CD4-positive, alpha-beta T cell treated with Interleukin-1 beta for 1 hour (primary cell): ENCODE measurements at regions not wholly inside any gene's neighbourhood (a gene's known extent, or its start where the extent isn't known, plus 50 kb on each side); places are given as distances from the start of the nearest gene placed in this dataset.

ENCODE experiments used
- DNase-seq, 2 donors: peaks; one replicate each; pipeline ENCODE4 v3.0.0-alpha.2; 2020 to 2022

DNA sequence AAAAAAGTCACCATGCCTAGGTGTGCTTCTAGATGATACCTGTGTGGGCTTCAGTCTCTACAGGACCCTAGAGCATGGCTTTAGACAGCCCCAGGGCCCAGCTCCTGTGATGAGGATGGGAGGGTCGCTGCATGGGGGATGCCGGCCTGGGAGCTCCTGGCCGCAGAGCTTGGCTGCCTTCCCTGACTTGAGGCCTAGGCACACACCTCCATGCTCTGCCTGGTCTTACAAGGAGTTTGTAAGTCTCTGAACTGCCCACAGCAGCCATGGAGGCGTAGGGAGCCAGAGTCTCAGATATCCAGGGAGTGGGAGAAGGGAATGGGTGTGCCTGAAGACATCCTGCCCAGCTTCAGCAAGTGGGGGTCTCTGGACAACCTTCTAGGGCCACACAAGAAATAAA, 149.5 kb upstream of the MYL2 start:
- no peak for DNase-seq

DNA sequence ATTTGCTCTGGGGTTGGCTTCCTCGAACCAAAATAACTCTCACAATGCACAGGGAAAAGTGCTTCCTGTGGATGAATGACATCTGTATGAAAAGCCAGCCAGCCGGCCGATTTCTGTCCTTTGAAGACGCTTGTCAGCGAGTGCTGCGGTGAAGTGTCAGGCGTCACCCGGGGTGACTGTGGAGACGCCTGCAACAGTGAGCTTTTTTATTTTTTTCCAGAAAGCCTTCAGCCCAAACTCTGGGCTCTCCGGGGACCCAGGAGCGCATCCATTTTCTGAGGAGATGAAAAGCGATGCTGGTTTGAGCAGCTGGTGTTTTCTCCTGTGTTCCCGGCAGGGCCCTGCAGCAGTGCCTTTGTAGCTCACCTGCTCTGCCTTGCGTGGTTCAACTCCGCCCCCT, 147.9 kb upstream of the MYL2 start:
- DNase-seq: peak; percentile 17 to 48

DNA sequence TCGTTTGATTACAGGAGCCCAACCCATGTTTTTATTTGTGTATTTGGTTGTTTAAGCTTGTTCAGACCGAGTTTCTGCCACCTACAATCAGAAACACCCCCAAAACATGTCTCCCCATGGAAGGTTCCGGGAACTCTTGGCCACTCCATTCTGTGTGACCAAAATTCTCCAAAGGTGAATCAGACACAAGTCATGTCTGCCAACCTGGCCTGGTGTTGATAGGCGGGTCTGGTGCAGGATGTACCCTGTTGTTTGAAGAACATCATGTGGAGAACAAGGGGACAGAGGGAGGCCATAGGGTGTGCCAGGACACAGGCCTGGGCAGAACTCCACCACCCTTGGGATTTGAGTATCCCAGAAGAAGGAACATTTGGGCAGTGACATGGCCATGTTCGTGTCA, 147.1 kb upstream of the MYL2 start:
- no peak for DNase-seq

DNA sequence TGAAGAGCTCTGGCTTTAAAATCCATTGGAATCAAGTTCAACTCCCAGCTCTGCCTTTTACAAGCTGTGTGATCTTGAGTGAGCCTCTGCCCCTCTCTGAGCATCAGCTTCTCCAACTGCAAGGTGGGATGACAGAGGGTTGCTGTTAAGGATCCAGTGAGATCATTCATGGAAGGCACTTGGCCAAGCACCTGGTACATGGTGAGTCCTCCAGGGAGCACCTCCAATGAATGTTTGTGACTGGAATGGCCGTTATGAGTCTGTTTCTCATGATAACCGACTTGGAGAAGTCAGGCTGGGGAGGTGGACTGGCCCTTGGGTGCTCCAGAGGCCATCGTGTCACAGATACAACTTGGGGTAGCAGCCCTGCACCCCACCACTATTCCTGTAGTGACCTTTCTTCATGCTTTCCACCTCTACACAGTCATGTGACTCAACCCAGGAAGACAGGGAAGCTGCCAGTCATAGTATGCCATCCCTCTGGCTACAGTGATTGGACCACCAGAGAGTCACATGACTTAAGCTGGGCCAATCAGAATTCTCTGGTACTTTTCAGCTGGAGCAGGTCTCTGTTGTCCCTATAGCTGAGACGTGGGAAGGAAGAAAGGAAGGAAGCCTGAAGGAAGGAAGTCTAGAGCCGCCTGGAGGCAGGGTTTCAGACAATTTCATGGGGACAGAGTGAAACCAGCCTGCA, 146.5 kb upstream of the MYL2 start:
- DNase-seq: no peak

DNA sequence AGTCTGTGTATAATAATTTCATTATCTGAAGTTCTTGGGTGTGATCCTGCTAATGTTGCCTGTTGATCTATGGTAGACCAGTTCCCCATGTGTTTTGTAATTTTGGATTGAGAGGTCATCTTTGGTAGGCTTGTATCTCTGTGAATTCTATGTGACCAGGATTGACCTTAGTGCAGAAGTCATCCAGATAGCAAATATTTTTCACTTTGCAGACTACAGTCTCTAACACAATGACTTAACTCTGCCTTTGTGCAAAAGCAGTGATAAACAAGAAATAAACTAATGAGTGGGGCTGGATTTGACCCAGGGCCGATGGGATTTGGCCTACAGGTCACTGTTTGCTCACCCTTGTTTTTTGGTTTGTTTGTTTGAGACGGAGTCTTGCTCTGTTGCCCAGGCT, 144.6 kb upstream of the MYL2 start:
- DNase-seq: no peak

DNA sequence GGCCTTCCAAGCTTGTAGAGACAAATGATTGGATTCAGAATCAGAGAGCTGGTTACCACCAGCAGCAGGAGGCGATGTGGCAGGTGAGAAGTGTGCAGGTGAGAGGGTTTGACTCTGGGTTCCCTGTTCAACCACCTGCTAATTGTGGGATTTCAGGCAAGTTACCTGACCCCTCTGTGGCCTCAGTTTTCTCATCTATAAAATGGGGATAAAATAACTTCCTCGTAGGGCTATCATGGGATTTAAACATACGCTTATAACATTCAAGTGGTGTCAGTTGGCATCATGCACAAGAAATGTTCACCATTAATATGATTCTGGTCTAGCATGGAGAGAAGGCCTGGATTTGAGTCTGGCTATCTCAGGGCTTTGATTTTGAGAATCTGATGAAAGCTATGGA, 143.8 kb upstream of the MYL2 start:
- DNase-seq: no peak

DNA sequence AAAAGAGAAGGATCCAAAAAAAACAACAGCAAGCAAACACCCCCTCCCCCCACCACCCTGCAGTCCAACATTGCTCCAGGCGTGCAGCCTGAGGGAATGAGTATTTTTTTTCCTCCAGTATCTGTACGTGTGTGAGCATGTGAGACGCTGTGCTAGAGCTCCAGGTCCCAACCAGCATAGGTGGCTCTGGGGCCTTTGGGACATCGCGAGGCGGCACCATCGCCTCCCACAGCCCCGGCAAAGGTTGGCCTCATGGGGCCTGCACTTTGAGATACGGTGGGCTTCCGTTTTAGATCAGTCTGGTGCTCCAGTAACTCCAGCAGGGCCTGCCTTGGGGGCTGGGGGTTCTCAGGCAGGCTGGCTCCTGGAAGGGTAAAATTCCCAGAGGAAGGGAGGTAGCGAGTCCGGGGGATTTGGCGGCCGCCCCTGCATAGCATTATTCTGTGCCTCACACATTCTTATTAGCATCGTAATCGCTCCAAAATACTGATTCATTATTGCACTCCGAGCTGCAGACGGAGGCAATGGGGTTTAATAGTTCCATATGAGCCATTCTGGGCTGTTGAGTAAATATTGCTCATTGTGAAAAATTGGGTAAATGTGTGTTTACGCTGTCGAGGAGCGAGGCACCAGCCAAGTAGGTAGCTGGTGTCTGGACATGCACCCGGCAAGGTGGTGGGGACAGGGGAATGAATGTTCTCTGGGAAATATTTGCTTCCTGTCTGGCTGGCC, 143.1 kb upstream of the MYL2 start:
- DNase-seq: no peak

DNA sequence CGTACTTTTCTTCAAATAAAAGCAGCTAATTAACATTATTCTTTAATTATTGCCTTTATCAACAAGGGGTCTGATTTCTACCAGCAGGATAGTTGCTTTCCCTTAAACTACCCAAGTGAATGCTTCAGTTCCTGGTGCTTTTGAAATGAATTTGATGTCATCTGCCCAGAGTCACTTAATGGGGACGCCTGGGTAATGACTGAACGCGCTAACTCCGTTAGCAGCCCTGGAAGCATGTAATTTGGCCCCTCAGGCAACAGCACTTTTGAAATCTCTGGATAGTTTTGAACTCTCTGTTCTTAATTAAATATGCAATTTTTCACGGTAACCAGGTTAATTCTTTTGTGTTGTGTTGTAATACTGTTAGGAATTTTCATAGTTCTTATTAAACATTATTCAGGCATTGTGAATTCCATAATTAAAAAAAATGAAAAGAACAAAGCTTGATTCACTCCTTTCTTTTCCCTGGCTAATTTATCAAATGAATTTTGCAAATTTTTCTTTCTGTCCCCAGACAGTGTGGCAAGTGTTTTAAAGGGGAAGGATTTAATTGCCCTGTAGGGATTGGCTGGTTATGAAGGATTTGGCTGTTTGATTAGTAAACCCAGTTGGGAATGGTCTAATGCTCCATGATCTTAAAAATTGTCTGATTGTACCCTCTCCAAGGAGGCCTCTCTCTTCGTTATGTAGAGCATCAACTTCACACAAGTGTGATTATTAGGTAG, 137.5 kb upstream of the MYL2 start:
- DNase-seq: no peak

DNA sequence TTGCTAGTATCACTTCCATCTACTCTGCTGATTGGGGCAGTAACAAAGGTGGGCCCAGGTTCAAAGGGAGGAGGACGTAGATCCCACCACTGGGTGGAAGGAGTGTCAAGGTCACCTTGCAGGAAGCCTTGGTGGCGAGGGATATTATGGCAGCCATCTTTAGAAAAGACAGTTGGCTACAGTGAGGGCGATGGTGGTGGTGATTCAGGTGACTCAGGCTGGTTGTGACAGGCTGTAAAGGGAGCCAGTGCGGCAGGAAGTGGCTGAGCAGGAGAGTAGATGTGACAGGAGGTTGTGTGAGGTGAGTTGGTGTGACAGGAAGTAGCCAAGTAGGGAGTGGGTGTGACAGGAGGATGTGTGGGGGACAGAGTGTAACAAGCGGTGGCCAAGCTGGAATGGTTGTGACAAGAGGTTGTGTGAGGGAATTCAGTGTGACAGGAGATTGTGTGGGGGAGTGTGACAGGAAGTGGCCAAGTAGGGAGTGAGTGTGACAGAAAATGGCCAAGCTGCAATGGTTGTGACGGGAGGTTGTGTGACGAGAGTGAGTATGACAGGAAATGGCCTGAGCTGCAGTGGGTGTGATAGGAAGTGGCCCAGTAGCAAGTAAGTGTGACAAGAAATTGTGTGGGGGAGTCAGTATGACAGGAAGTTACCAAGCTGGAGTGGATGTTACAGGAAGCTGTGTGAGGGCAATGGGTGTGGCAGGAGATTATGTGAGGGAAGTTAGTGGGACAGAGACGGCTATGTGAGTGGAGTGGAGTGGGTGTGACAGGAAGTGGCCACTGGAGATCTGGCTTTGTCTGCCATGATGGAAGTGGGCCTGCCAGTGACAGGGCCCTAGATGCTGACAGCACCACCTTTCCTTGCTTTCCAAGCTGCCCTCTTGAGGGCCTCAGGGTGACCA, 136.5 kb upstream of the MYL2 start:
- DNase-seq: peak; percentile 64 to 71

DNA sequence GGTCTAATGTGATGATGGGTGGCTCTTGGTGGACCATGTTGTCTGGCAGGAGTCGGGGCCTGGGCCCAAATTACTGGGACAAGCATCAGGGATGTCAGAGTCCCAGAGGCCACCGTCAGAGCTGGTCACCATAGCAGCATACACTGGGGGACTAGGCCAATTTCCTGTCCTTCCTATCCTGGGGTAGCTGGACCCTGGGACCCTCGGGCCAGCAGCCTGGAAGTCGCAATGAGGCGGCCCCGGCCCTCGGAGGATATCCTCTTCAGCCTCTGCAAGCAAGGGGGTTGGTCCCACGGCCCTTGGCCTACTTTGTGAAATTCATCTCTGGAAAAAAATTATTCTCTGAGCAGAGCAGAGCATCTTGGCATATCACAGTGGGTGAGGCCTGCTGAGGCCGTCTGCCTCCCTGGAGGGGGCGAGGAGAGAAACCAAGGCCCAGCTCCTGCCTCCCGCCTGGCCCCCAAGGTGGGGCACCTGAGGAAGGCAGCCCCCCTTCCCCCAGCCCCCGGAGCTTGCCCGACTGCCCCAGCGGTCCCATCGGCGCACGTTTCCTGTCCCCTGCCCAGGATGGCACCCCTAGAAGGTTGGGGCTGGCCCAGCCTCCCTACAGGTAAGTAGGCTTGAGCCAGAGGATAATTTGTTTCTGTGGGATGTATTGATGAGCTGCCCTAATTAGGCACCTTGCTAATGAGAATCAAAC, 135.0 kb upstream of the MYL2 start:
- DNase-seq: no peak

DNA sequence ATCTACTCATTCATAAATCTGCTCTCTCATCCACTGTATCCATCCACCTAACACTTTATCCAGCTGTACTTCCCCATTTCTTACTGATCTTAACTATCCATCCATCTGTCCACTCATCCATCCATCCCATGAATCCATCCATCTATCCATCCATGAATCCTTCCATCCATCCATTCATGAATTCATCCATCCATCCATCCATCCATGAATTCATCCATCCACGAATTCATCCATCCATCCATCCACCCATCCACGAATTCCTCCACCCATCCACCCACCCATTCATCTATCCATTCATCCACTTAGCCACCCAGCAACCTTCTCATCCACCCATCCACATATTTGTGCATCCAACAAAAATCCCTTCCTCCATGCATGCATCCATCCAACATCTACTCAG, 128.6 kb upstream of the MYL2 start:
- no peak for DNase-seq

DNA sequence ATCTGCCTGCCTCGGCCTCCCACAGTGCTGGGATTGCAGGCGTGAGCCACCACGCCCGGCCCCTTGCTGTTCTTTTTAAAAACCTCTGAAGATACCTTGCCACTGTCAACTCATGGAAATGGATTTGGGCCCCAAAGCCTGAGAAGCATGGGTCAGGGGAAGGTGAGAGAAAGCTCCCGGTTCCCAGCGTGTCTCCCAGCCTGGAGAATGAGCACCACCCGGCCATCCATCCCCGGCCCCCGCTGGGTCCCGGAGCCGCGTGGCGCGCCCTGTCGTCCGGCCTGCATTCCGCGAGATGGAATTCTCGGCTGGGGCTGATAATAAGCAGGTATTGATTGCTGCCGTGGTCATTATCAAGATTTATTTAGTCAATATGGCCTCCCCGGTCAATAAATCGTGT, 126.5 kb upstream of the MYL2 start:
- DNase-seq: no peak

DNA sequence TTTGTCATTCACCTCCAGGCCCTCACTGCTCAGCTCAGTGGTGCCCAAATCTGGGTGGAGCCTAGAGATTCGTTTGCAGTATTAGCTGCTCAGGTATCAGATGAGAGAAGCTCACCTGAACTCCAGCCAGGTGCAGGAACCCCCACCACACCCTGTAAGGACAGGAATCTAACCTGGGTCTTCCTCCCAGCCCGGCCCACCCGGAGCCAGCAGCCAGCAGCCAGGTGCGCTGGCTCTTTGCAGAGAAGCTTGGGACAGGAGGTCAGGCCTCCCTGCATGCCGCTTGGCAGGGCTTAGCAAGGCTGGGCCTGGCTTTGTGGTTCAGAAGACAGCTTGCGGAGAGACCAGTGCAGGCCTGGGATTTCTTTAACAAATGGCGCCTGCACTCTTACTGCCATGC, 125.6 kb upstream of the MYL2 start:
- DNase-seq: no peak

DNA sequence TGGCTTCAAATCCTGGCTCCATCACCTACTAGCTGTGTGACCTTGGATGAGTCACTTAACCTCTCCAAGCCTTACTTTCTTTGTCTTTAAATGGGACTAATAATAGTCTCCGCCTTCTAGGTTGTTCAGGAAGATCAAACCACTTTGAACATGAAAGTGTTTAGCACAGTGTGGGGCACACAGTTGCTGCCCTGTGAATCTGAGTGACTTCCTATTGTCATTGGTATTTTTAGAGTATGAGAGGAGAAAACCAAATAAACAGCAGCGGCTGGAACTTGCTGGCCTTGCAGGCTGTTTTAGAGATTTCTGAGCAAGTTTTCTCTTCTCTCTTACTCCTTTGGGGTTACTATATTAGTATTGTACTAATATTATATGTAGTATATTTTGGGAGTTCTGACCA, 120.7 kb upstream of the MYL2 start:
- no peak for DNase-seq

DNA sequence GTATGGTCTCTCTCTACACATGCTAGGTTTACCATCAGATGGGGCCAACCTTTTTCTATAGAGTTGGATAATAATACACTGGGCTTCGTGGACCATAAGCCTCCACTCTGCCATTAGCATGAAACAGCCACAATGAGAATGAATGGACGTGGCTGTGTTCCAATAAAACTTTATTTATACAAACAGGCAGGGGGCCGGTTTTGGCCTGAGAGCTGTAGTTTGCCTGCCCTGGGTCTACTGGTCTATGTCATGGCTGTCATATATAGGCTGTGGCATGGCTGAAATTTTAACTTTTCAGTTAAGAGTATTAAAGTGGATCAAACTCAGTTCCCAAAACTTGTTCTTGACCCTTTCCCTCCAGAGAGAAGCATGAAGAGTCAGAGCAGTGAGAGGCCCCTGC, 120.3 kb upstream of the MYL2 start:
- DNase-seq: no peak

DNA sequence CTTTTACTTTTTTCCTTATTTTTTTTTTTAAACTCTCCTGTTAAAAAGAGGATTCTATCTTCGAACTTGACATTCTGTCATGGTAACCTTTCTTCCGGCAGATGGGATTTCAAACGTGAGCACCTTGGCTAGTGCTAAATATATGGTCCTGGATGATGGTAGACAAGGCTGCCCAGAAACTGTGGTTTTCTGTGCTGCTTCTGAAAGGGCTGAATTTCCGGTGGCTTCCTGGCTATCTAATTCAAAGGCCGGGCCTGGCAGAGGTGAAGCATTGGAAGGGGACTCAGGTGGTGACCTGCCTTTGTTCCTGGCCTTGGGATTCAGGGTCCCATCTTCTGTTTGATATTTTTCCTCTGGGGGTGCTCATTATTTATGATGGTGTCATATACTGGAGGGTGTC, 118.6 kb upstream of the MYL2 start:
- DNase-seq: no peak

DNA sequence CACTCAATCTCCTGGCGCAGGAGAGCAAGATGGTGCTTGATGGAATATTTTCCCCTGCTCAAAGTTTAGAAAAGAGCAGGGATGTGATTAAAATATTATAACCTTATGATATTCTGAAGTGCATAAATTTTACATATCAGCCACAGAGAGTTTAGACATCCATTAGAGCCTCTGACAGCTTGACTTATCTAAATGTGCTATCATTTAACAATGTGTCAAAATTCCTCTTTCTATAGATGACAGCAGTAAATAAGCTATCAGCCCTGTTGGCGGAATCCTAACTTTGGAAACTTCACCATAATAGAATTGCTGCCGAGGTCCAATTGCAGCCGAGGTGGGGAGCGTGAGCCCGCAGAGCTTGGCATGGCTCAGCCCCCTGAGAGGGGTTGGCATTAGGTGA, 117.7 kb upstream of the MYL2 start:
- DNase-seq: no peak

DNA sequence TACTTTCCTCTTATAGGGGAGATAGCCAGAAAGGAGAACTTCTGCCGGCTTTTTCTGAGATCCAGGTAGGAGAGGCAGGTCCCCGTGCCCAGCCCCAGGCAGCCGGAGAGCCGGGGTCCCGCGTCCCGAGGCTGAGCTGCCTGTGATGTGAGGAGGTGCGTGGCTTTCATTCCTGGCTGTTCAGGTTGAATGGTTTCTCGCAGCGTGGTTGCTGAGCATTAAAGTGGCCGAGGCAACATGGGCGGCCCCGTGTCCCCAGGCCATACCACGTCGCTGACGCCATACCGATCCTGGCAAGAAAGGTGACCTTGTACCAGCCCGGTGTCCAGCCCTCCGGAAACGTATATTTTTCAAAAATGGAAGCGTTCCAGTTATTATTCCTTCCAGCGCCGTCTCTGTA, 116.7 kb upstream of the MYL2 start:
- no peak for DNase-seq

DNA sequence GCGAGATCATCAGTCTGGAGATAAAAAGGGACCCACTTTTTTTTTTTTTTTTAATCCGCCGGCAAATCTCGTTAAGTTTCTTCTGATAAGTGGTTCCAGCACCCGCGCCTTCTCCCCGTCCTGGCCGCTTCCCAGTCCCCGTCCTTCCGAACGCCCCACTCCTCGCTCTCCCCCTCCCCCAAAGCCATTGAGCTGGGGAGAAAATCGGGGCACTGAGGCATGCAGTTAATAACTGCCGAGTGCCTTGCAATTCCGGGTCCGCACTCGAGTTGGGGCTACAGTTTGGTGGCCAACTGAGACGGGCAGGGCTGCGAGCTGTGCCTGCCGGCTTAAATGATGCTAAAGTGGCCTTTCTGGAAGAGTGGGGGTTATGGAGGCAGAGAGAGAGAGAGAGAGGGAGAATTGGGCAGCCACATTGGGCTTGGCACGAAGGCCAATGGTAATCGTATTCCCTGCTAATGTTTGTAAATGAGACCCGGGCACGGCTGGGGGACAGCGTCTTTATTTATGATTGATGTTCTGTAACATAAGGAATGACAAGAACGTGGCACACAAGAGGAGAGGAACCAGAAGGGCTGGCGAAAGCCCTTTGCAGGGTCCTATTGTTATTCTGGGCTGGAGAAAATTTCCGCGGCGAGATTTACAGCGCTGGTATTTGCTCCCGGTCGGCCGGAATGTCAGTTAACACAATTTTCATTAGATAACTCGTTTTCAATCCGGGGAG, 115.4 kb upstream of the MYL2 start:
- no peak for DNase-seq

DNA sequence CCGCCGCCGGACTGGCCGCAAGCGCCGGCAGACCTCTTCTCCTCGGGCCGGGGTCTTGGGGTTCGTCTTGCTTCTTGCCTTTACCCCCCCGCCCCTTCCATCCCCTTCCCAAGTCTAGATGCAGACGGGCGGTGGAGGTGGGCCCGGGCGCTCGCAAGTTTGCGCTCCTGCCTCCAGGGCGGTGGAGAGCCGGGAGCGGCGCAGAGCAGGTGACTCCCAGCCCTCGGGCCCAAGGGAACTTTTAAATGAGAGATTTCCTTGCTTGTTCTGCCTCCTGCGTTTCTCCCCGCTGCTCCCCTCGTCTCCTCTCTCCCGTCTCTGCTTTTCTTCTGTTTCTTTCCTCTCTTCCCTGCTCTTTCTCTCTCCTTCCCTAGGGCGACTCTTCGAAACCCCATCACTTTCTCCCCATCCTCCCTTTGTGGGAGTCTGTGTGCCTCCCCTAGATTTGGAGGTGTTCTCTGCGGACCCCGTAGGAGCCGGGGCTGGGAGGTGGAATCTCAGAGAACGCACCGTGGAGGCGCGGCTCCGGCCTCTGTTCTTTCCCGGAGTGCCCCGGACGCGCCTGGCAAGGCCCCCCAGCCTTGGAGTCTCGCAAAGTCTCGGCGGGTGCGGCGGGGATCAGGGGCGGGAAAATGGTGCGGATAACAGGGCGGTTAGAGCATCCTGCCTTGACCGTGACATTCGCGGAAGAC, 114.7 kb upstream of the MYL2 start:
- DNase-seq: no peak
